ENCODE measurements at regions not wholly inside any gene's neighbourhood (a gene's known extent, or its start where the extent isn't known, plus 50 kb on each side); places are given as distances from the start of the nearest gene placed in this dataset.

DNA sequence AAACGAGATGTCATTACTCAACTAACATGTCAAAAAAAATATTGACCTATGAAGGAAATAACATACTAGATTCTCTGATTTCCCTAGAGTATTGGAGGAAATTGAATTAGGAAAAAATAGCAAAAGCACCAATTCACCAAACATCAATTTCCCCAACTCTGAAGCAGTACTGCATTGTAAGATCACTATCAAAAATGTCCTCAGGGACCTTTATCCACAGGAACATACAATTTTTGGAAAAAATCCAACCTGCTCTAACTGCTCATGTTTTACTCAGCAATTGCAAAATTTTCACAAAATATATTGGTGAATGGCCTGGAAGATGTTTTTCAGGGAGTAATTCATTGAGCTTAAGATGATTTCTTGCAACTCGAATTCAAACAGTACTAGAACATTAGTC, 239.0 kb upstream of the GIMD1 start:
- H3K4me3 ChIP-seq (replicated peaks; ENCODE audit: low read depth, low read length): no peak overlapping the region
- TF ChIP-seq, protein P1, sequence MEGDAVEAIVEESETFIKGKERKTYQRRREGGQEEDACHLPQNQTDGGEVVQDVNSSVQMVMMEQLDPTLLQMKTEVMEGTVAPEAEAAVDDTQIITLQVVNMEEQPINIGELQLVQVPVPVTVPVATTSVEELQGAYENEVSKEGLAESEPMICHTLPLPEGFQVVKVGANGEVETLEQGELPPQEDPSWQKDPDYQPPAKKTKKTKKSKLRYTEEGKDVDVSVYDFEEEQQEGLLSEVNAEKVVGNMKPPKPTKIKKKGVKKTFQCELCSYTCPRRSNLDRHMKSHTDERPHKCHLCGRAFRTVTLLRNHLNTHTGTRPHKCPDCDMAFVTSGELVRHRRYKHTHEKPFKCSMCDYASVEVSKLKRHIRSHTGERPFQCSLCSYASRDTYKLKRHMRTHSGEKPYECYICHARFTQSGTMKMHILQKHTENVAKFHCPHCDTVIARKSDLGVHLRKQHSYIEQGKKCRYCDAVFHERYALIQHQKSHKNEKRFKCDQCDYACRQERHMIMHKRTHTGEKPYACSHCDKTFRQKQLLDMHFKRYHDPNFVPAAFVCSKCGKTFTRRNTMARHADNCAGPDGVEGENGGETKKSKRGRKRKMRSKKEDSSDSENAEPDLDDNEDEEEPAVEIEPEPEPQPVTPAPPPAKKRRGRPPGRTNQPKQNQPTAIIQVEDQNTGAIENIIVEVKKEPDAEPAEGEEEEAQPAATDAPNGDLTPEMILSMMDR (IDR thresholded peaks at IDR 0.05; ENCODE audit: low read length, missing control alignments): no peak
- DNase-seq (ENCODE audit: low read depth): no peak

GRCh38 chr4:106604319-106605051, 235.9 kb upstream of the GIMD1 start:
- DNase-seq (ENCODE audit: low read depth): no peak
- H3K4me3 ChIP-seq (replicated peaks; ENCODE audit: low read depth, low read length): no peak overlapping the region
- TF ChIP-seq, protein P1 (IDR thresholded peaks at IDR 0.05; ENCODE audit: low read length, missing control alignments): no peak

DNA sequence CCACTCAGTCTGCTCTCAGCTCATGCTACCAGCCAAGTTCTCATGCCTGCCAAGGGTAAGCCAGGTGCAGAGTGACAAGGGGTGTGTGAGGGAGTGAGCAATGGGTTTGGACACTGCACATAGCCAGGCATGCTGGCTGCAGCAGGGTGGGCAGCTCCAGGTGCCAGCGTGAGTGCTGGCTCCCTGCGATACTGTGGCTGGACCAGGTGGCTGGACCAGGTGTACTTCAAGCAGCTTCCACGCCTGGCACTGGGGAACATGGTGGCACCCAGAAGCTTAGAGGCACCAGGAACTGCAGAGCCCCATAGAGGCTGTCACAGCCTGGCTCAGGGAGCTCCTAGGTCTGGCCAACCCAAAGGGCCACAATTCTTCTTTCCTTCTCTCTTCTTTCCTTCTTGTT, 234.9 kb upstream of the GIMD1 start:
- TF ChIP-seq, protein P1 (IDR thresholded peaks at IDR 0.05; ENCODE audit: low read length, missing control alignments): no peak
- no peak overlapping the region for H3K4me3 ChIP-seq (replicated peaks; ENCODE audit: low read depth, low read length)
- DNase-seq (ENCODE audit: low read depth): no peak

DNA sequence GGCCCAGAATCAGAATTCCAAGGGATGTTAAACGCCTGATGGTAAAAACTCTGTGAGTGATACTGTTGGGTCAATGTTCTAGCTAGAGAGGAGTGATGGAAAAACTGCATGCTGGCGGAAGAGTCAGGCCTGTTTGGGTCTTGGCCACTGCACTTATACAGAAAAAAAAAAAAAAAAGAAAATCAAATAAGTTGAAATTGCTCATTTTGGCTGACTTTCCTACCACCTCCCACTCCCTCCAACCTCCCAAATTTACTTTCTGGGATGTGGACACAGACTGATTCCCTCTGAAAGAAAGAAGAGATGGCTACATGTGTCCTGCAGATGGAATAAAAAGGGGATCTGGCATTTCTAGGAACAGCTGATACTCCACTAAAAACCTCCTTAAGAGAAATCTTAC, 234.1 kb upstream of the GIMD1 start:
- DNase-seq (ENCODE audit: low read depth): no peak
- TF ChIP-seq, protein P1 (IDR thresholded peaks at IDR 0.05; ENCODE audit: low read length, missing control alignments): no peak
- no peak overlapping the region for H3K4me3 ChIP-seq (replicated peaks; ENCODE audit: low read depth, low read length)

- TF ChIP-seq, protein P1 (IDR thresholded peaks at IDR 0.05; ENCODE audit: low read length, missing control alignments): no peak
- peak; percentile 18 for DNase-seq (ENCODE audit: low read depth)
- no peak overlapping the region for H3K4me3 ChIP-seq (replicated peaks; ENCODE audit: low read depth, low read length)
These were observed 232.9 kb upstream of the GIMD1 start for GRCh38 chr4:106601519-106601918.

DNA sequence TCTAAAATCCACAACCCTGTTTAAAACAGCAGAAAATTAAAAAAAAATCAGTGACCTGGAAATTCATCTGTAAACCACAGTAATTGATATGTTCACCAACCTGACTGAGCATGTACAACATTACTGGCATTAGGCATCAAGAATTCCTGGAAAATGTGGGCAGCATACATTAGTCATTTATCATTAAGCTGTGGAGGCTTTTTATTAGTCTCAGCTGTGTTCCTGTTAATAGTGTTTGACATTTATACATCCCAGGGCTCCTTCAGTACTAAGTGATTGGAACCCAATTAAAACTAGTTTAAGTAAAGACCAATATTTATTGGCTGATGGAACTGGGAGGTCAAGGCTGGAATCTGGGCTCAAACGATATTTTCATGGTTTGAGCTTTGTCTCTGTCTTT, 227.3 kb upstream of the GIMD1 start:
- no peak overlapping the region for H3K4me3 ChIP-seq (replicated peaks; ENCODE audit: low read depth, low read length)
- DNase-seq (ENCODE audit: low read depth): no peak
- TF ChIP-seq, protein P1 (IDR thresholded peaks at IDR 0.05; ENCODE audit: low read length, missing control alignments): no peak
